WERI-Rb-1 (cell line): ENCODE measurements at regions not wholly inside any gene's neighbourhood (a gene's known extent, or its start where the extent isn't known, plus 50 kb on each side); places are given as distances from the start of the nearest gene placed in this dataset.

Experiments used
- DNase-seq: peaks from one replicate; pipeline ENCODE4 v3.0.0-alpha.2; 2020
- H3K27ac ChIP-seq: fragments of 250-450 bp; sonication (Bioruptor Pico); 2 replicates; pipeline ENCODE4 v1.5.1; 2020; ENCODE audit warnings: mild to moderate bottlenecking, moderate library complexity
- H3K27me3 ChIP-seq: fragments of 250-450 bp; sonication (Bioruptor Pico); 2 replicates; pipeline ENCODE4 v1.5.1; 2021; ENCODE audit warnings: mild to moderate bottlenecking, low read depth, moderate library complexity; ENCODE audit not compliant: insufficient read depth, severe bottlenecking
- H3K36me3 ChIP-seq: fragments of 250-450 bp; sonication (Bioruptor Pico); 2 replicates; pipeline ENCODE4 v1.5.1; 2020; ENCODE audit warnings: mild to moderate bottlenecking, moderate library complexity
- H3K4me3 ChIP-seq: 2 replicates; pipeline ENCODE4 v1.5.1; 2011; ENCODE audit warnings: low read depth, mild to moderate bottlenecking, control low read depth, low read length
- H3K9me3 ChIP-seq: fragments of 250-450 bp; sonication (Bioruptor Pico); 2 replicates; pipeline ENCODE4 v1.5.1; 2021; ENCODE audit warnings: mild to moderate bottlenecking, moderate library complexity; ENCODE audit not compliant: severe bottlenecking
- TF ChIP-seq, protein P1 (sequence below): IDR thresholded peaks from 2 replicates; pipeline ENCODE4 v1.5.1; 2011; ENCODE audit warnings: low read depth, mild to moderate bottlenecking, control low read depth, inconsistent platforms, low read length

- no peaks in the 10 kb centered on the region for H3K27me3 ChIP-seq
- no peak overlapping the region for H3K4me3 ChIP-seq
- TF ChIP-seq, protein P1, sequence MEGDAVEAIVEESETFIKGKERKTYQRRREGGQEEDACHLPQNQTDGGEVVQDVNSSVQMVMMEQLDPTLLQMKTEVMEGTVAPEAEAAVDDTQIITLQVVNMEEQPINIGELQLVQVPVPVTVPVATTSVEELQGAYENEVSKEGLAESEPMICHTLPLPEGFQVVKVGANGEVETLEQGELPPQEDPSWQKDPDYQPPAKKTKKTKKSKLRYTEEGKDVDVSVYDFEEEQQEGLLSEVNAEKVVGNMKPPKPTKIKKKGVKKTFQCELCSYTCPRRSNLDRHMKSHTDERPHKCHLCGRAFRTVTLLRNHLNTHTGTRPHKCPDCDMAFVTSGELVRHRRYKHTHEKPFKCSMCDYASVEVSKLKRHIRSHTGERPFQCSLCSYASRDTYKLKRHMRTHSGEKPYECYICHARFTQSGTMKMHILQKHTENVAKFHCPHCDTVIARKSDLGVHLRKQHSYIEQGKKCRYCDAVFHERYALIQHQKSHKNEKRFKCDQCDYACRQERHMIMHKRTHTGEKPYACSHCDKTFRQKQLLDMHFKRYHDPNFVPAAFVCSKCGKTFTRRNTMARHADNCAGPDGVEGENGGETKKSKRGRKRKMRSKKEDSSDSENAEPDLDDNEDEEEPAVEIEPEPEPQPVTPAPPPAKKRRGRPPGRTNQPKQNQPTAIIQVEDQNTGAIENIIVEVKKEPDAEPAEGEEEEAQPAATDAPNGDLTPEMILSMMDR: no peak
- peaks cover 96% of the 10 kb centered on the region for H3K36me3 ChIP-seq
- no peaks in the 10 kb centered on the region for H3K9me3 ChIP-seq
- peak; percentile 15 for DNase-seq
- 0 out of 2 replicates have a peak overlapping the region, but pooled peaks have one; percentile 9 for H3K27ac ChIP-seq
These were observed 351.2 kb downstream of the SEC14L1 start for GRCh38 chr17:77491921-77492445.

- peak overlapping the region; percentile 17; the same call in 1 of the 2 replicates for H3K27ac ChIP-seq
These were observed 351.9 kb downstream of the SEC14L1 start for GRCh38 chr17:77492446-77493237.

GRCh38 chr17:77493238-77493820 is 352.6 kb downstream of the SEC14L1 start:
- no peaks in the 10 kb centered on the region for H3K27me3 ChIP-seq
- DNase-seq: peak; percentile 12
- H3K27ac ChIP-seq: 0 out of 2 replicates have a peak overlapping the region, but pooled peaks have one; percentile 13
- TF ChIP-seq, protein P1: no peak
- H3K4me3 ChIP-seq: no peak overlapping the region
- H3K36me3 ChIP-seq: peaks cover 93% of the 10 kb centered on the region
- no peaks in the 10 kb centered on the region for H3K9me3 ChIP-seq

More at GRCh38 chr17:77492446-77493237, 351.9 kb downstream of the SEC14L1 start:
- peaks cover 97% of the 10 kb centered on the region for H3K36me3 ChIP-seq
- H3K4me3 ChIP-seq: no peak overlapping the region
- H3K27me3 ChIP-seq: no peaks in the 10 kb centered on the region
- DNase-seq: peak; percentile 29
- TF ChIP-seq, protein P1: no peak
- H3K9me3 ChIP-seq: no peaks in the 10 kb centered on the region

DNA sequence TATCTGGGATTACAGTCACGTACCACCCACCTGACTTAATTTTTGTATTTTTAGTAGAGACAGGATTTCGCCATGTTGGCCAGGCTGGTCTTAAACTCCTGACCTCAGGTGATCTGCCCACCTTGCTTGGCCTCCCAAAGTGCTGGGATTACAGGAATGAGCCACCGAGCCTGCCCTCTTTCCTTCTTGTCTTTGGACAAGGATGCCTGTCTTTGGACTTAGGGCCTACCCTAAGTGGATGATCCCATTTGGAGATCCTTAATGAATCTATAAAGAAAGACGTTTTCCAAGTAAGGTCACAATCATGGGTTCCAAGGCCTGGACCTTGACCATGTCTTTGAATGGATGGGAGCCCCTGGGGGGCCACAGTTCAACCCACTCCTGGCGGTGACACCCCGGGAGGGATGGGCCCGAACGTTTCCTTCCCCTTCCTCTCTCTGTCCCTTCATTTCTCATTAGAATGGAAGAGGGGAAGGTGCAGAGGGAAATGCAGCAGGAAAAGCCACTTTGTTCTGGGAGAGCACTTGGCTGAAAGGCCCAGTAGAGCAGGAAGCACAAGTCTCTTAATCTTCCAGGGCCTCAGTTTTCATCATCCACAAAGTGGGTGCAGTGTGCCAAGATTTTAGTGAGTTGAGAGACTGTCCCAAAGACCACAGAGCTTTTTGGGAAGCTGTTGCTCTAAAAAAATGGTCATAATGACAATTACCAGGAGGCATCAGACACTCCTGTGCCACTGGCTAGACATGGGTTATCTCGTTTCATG is 353.3 kb downstream of the SEC14L1 start:
- Histone ChIP-seq H3K27me3 (no peaks in the 10 kb centered on the region), H3K36me3 (peaks cover 91% of the 10 kb centered on the region), H3K27ac (0 out of 2 replicates have a peak overlapping the region, but pooled peaks have one; percentile 4), H3K4me3 (no peak overlapping the region), H3K9me3 (no peaks in the 10 kb centered on the region)
- DNase-seq: peak; percentile 26
- TF ChIP-seq, protein P1: no peak

DNA sequence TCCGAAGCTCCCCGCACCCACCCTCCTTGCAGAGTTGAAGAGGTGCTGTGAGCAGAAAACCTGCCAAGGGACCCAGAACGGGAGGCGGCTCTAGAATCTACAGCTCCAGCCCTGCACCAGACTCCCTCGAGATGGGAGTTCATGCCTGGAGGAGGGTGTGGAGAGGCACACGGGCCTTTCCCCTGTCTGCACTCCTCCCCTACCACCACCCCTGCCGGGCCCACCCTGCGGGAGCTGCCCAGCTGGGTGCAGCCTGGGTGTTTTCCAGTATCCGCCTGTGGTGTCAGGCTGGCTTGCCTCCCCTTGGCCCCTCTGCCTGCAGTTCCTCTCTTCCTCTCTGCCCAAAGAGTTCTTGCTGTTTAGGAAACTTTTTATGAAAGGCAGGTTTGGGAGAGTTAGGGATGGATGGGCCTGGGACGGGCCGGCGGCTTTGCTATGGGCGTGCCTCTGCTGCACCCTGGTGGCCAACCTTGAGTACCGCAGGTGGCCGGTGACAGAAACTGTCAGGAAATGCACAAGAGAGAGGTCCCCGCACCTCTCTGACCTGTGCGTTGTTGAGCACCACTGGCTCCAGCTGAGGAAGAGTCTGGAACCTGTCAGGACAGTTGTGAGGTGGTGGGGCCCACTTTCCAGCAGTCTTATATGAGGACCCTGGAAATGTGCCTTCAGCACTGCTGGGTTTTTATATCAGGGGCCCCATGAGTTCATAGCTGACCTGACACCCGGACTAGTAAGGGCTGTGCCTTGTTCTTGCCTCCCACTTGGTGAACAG is 354.1 kb downstream of the SEC14L1 start:
- peak; percentile 73 for DNase-seq
- Histone ChIP-seq H3K27me3 (no peaks in the 10 kb centered on the region), H3K4me3 (no peak overlapping the region), H3K9me3 (no peaks in the 10 kb centered on the region), H3K36me3 (peaks cover 91% of the 10 kb centered on the region), H3K27ac (0 out of 2 replicates have a peak overlapping the region, but pooled peaks have one; percentile 4)
- TF ChIP-seq, protein P1: peak; percentile 94
